Mesenchymal stem cell (in vitro differentiated cells and primary cell): ENCODE measurements at regions not wholly inside any gene's neighbourhood (a gene's known extent, or its start where the extent isn't known, plus 50 kb on each side); places are given as distances from the start of the nearest gene placed in this dataset.

Experiments
- DNase-seq: peaks from one replicate; pipeline ENCODE4 v3.0.0-alpha.2; 2013
- H2AFZ ChIP-seq: one replicate; pipeline ENCODE4 v1.6.1; 2013; ENCODE audit warnings: low read depth, mild to moderate bottlenecking, control low read depth, inconsistent platforms, low read length, moderate library complexity
- H2AK5ac ChIP-seq: 2 replicates; pipeline ENCODE4 v1.6.1; 2013; ENCODE audit warnings: low read length, moderate library complexity, mild to moderate bottlenecking, inconsistent platforms; ENCODE audit not compliant: severe bottlenecking
- H2BK120ac ChIP-seq: one replicate; pipeline ENCODE4 v1.6.1; 2013; ENCODE audit warnings: low read depth, mild to moderate bottlenecking, inconsistent platforms, low read length, moderate library complexity
- H2BK12ac ChIP-seq, 2 experiments: one replicate each; pipeline ENCODE4 v1.6.1; 2013; ENCODE audit warnings: inconsistent platforms in 2 of 2, low read length in 2 of 2, mild to moderate bottlenecking in 2 of 2, moderate library complexity in 2 of 2, control low read depth in 1 of 2
- H2BK15ac ChIP-seq: one replicate; pipeline ENCODE4 v1.6.1; 2013; ENCODE audit warnings: mild to moderate bottlenecking, low read depth, inconsistent platforms; ENCODE audit not compliant: poor library complexity, severe bottlenecking
- H2BK5ac ChIP-seq: 2 replicates; pipeline ENCODE4 v1.6.1; 2013; ENCODE audit warnings: low read depth, mild to moderate bottlenecking, low read length, control low read depth, inconsistent platforms; ENCODE audit not compliant: poor library complexity, severe bottlenecking
- H3K14ac ChIP-seq, 2 experiments: one replicate each; pipeline ENCODE4 v1.6.1; 2013; ENCODE audit warnings: inconsistent platforms in 2 of 2, low read length in 2 of 2, control low read depth in 1 of 2, mild to moderate bottlenecking in 1 of 2, moderate library complexity in 1 of 2
- H3K18ac ChIP-seq, 2 experiments: one replicate each; pipeline ENCODE4 v1.6.1; 2013; ENCODE audit warnings: inconsistent platforms in 2 of 2, low read length in 2 of 2, control low read depth in 1 of 2, low read depth in 1 of 2, mild to moderate bottlenecking in 1 of 2
- H3K23ac ChIP-seq, 2 experiments: one replicate each; pipeline ENCODE4 v1.6.1; 2013; ENCODE audit warnings: inconsistent platforms in 2 of 2, low read length in 2 of 2, mild to moderate bottlenecking in 2 of 2, moderate library complexity in 2 of 2, control low read depth in 1 of 2
- H3K27ac ChIP-seq: 2 replicates; pipeline ENCODE4 v1.5.1; 2013; ENCODE audit warnings: mild to moderate bottlenecking, moderate library complexity, low read length, control low read depth, inconsistent platforms; ENCODE audit not compliant: poor library complexity, severe bottlenecking
- H3K27me3 ChIP-seq, 2 experiments: 2 replicates each; pipeline versions ENCODE4 v1.6.1 to v1.7.0; 2013; ENCODE audit warnings: low read length in 2 of 2, mild to moderate bottlenecking in 2 of 2, moderate library complexity in 2 of 2, control low read depth in 1 of 2, inconsistent platforms in 1 of 2; ENCODE audit not compliant: control insufficient read depth in 1 of 2, insufficient read depth in 1 of 2
- H3K36me3 ChIP-seq, 2 experiments: 2 replicates each; pipeline versions ENCODE4 v1.6.1 to v1.7.0; 2013; ENCODE audit warnings: low read length in 2 of 2, control low read depth in 1 of 2, inconsistent platforms in 1 of 2, low read depth in 1 of 2, mild to moderate bottlenecking in 1 of 2; ENCODE audit not compliant: insufficient read depth in 2 of 2, control insufficient read depth in 1 of 2
- H3K4ac ChIP-seq, 2 experiments: one replicate each; pipeline ENCODE4 v1.6.1; 2013; ENCODE audit warnings: inconsistent platforms in 2 of 2, low read length in 2 of 2, mild to moderate bottlenecking in 2 of 2, moderate library complexity in 2 of 2, control low read depth in 1 of 2, low read depth in 1 of 2
- H3K4me1 ChIP-seq: 2 replicates; pipeline ENCODE4 v1.6.1; 2013; ENCODE audit warnings: low read depth, low read length, control low read depth; ENCODE audit not compliant: control insufficient read depth, insufficient read depth
- H3K4me2 ChIP-seq: 2 replicates; pipeline ENCODE4 v1.6.1; 2013; ENCODE audit warnings: low read length, mild to moderate bottlenecking, inconsistent platforms; ENCODE audit not compliant: poor library complexity, severe bottlenecking
- H3K4me3 ChIP-seq, 2 experiments: 2 replicates each; pipeline versions ENCODE4 v1.5.1 to v1.7.0; 2013; ENCODE audit warnings: low read length in 2 of 2, mild to moderate bottlenecking in 2 of 2, control low read depth in 1 of 2, low read depth in 1 of 2; ENCODE audit not compliant: insufficient read depth in 1 of 2
- H3K79me1 ChIP-seq: replicated peaks from 2 replicates; pipeline ENCODE4 v1.6.1; 2013; ENCODE audit warnings: mild to moderate bottlenecking, control low read depth, low read length, inconsistent platforms; ENCODE audit not compliant: poor library complexity, severe bottlenecking
- H3K9ac ChIP-seq: 2 replicates; pipeline ENCODE4 v1.7.0; 2013; ENCODE audit warnings: mild to moderate bottlenecking, low read length, moderate library complexity
- H3K9me3 ChIP-seq: 2 replicates; pipeline ENCODE4 v1.7.0; 2013; ENCODE audit warnings: mild to moderate bottlenecking, low read length; ENCODE audit not compliant: control insufficient read depth
- H4K8ac ChIP-seq: one replicate; pipeline ENCODE4 v1.6.1; 2013; ENCODE audit warnings: inconsistent platforms, mild to moderate bottlenecking, low read length, moderate library complexity
- H4K91ac ChIP-seq: one replicate; pipeline ENCODE4 v1.6.1; 2013; ENCODE audit warnings: mild to moderate bottlenecking, low read length, inconsistent platforms
- WGBS: methylation state at CpG from one replicate; pipeline ENCODE4 v1.1.7; 2013; ENCODE audit warnings: mixed read lengths; 5-methylcytosine and 5-hydroxymethylcytosine counted together

- Histone ChIP-seq H3K4me1 (no peaks in the 10 kb centered on the region), H4K8ac (no peak overlapping the region), H2BK5ac (no peak overlapping the region), H3K4me2 (no peak overlapping the region), H3K9me3 (no peaks in the 10 kb centered on the region), H2BK12ac (no peak overlapping the region), H3K23ac (no peak overlapping the region), H2BK15ac (no peak overlapping the region), H4K91ac (no peak overlapping the region), H2AFZ (no peak overlapping the region), H3K36me3 (no peaks in the 10 kb centered on the region), H2AK5ac (no peak overlapping the region), H3K4ac (no peak overlapping the region), H3K27ac (no peak overlapping the region), H3K79me1 (no peaks in the 10 kb centered on the region), H2BK120ac (no peak overlapping the region), H3K4me3 (no peak overlapping the region), H3K9ac (no peak overlapping the region), H3K14ac (no peak overlapping the region), H3K18ac (no peak overlapping the region), H3K27me3 (no peaks in the 10 kb centered on the region)
- DNase-seq = no peak
- 91% methylated on average over 1 of the region's 1 CpG for WGBS
These were observed 639.1 kb downstream of the JRKL start for GRCh38 chr11:97028836-97029406.

DNA sequence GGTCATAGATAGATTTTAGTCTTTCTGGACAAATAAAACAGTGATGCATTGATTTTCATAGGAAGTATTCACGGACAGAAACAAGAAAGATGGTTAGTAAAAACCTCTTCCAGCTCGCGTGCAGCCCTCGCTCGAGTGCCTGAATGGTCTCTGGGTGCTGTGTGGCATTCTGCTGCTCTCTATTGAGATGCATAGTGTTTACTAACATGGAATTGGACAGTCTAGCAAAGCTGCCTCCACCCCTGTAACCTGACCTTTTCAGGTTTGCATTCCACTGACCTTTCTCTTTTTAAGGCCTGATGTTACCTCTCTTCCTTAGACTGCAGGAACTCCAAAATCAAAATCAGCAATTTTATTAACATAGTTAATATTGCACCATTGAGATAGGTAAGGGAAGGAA is 643.4 kb downstream of the JRKL start:
- Histone ChIP-seq H3K23ac (no peak overlapping the region), H3K14ac (no peak overlapping the region), H3K36me3 (no peaks in the 10 kb centered on the region), H3K4me2 (no peak overlapping the region), H3K4ac (no peak overlapping the region), H3K4me3 (no peak overlapping the region), H2BK5ac (no peak overlapping the region), H4K91ac (no peak overlapping the region), H2BK120ac (no peak overlapping the region), H2AK5ac (no peak overlapping the region), H3K18ac (no peak overlapping the region), H3K79me1 (no peaks in the 10 kb centered on the region), H2BK15ac (no peak overlapping the region), H3K9ac (no peak overlapping the region), H4K8ac (no peak overlapping the region), H2BK12ac (no peak overlapping the region), H3K4me1 (no peaks in the 10 kb centered on the region), H3K9me3 (no peaks in the 10 kb centered on the region), H3K27me3 (no peaks in the 10 kb centered on the region), H2AFZ (no peak overlapping the region), H3K27ac (no peak overlapping the region)
- 88% methylated on average over 5 of the region's 5 CpGs for WGBS
- DNase-seq = no peak

DNA sequence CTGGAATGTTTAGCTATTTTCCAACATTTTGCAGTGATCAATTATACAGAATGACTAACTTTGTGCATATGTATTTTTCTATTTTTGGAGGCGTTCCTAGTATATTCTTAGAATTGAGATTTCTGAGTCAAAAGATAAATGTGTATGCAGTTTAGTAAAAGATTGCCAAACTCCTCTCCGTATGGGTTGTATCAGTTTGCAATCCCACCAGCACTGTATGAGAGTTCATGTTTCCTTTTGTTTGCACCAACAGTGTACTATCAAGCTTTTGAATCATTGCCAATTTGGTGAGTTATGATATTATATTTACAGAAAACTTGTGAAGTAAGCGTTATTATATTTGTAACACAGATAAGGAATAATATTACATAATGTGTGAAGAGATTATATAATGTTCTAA is 658.7 kb downstream of the JRKL start:
- no peaks in the 10 kb centered on the region for H3K4me1 ChIP-seq
- no peak overlapping the region for H3K18ac ChIP-seq
- no peak overlapping the region for H3K27ac ChIP-seq
- no peak overlapping the region for H4K91ac ChIP-seq
- no peak overlapping the region for H3K9ac ChIP-seq
- no peaks in the 10 kb centered on the region for H3K36me3 ChIP-seq
- DNase-seq = no peak
- WGBS = 79% methylated on average over 2 of the region's 3 CpGs
- no peak overlapping the region for H2AK5ac ChIP-seq
- H3K4me2 ChIP-seq = no peak overlapping the region
- no peaks in the 10 kb centered on the region for H3K27me3 ChIP-seq
- H2BK120ac ChIP-seq = no peak overlapping the region
- no peak overlapping the region for H2BK15ac ChIP-seq
- H3K9me3 ChIP-seq = peaks cover 18% of the 10 kb centered on the region
- no peak overlapping the region for H3K4ac ChIP-seq
- H2AFZ ChIP-seq = no peak overlapping the region
- no peak overlapping the region for H4K8ac ChIP-seq
- H3K23ac ChIP-seq = no peak overlapping the region
- H2BK12ac ChIP-seq = no peak overlapping the region
- no peak overlapping the region for H3K14ac ChIP-seq
- no peaks in the 10 kb centered on the region for H3K79me1 ChIP-seq
- H3K4me3 ChIP-seq = no peak overlapping the region
- H2BK5ac ChIP-seq = no peak overlapping the region

GRCh38 chr11:97060184-97060583 is 670.4 kb downstream of the JRKL start:
- Histone ChIP-seq H2BK15ac (no peak overlapping the region), H3K9ac (no peak overlapping the region), H2BK120ac (no peak overlapping the region), H3K9me3 (peaks cover 31% of the 10 kb centered on the region), H2AK5ac (no peak overlapping the region), H3K4me1 (no peaks in the 10 kb centered on the region), H4K8ac (no peak overlapping the region), H3K4me3 (no peak overlapping the region), H3K14ac (no peak overlapping the region), H2BK12ac (no peak overlapping the region), H2AFZ (no peak overlapping the region), H3K27me3 (no peaks in the 10 kb centered on the region), H3K18ac (no peak overlapping the region), H2BK5ac (no peak overlapping the region), H3K79me1 (no peaks in the 10 kb centered on the region), H3K27ac (no peak overlapping the region), H3K4me2 (no peak overlapping the region), H4K91ac (no peak overlapping the region), H3K4ac (no peak overlapping the region), H3K36me3 (no peaks in the 10 kb centered on the region), H3K23ac (no peak overlapping the region)
- 63% methylated on average over 1 of the region's 1 CpG for WGBS
- no peak for DNase-seq
